Vagina (tissue), 2 donors: ENCODE measurements at regions not wholly inside any gene's neighbourhood (a gene's known extent, or its start where the extent isn't known, plus 50 kb on each side); places are given as distances from the start of the nearest gene placed in this dataset.

Experiments used
- DNase-seq, 2 donors: peaks; one replicate each; pipeline ENCODE4 v3.0.0-alpha.2; 2017; ENCODE audit errors: extremely low spot score in 2 of 2
- H3K27ac ChIP-seq: fragments of 200-600 bp; sonication (generic); one replicate; pipeline ENCODE4 v1.5.1; 2019
- H3K27me3 ChIP-seq: fragments of 200-600 bp; sonication (generic); one replicate; pipeline ENCODE4 v1.5.1; 2019
- H3K36me3 ChIP-seq, 2 donors: fragments of 200-600 bp; sonication (generic); one replicate each; pipeline ENCODE4 v1.5.1; 2017 to 2019
- H3K4me1 ChIP-seq: fragments of 200-600 bp; sonication (generic); one replicate; pipeline ENCODE4 v1.5.1; 2019
- H3K4me3 ChIP-seq, 2 donors: fragments of 200-600 bp; sonication (generic); 1 replicate in 1 of 2; 2 replicates in 1 of 2; pipeline ENCODE4 v1.5.1; 2016 to 2019
- H3K9me3 ChIP-seq: fragments of 200-600 bp; sonication (generic); one replicate; pipeline ENCODE4 v1.5.1; 2019
- POLR2A ChIP-seq, 2 donors: fragments of 450-650 bp; IDR thresholded peaks; one replicate each; pipeline ENCODE4 v1.6.1; 2017; ENCODE audit warnings: antibody characterized with exemption in 2 of 2, mild to moderate bottlenecking in 2 of 2, moderate library complexity in 2 of 2
- POLR2AphosphoS5 ChIP-seq, 2 donors: sonication (generic); formaldehyde crosslinking; IDR thresholded peaks; one replicate each; pipeline ENCODE4 v1.9.0; 2017; ENCODE audit warnings: antibody characterized with exemption in 2 of 2, mild to moderate bottlenecking in 2 of 2, low read depth in 1 of 2; ENCODE audit not compliant: insufficient read depth in 1 of 2
- intact Hi-C: fragments of 100-400 bp; cut with DNase I; formaldehyde crosslinking; loops from one replicate; pipeline ENCODE4 v1.15.1; 2023
- TF ChIP-seq, protein P1 (sequence below), 3 experiments: fragments of 450-650 bp in 2 of 3; fragments of 200-600 bp in 1 of 3; sonication (generic) in 1 of 3; IDR thresholded peaks; one replicate each; pipeline ENCODE4 v1.5.1; 2017 to 2019; ENCODE audit warnings: antibody characterized with exemption in 3 of 3, mild to moderate bottlenecking in 2 of 3, moderate library complexity in 2 of 3

DNA sequence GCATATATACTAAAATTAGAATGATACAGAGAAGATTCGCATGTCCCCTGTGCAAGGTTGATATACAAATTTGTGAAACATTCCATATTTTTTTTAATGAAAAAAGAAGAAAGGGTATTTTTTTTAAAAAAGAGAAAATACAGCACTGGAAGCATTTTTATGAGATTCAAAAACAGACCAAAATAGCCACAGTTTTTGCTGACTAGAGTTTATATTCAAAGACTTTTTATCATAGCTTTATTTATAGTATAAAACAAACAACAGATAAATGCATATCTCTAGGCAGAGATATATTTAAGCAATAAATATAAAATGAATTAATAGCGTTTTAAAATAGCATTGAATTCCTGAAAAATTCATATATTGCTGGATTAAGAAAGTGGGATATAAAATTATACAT lies 436.5 kb upstream of the ACVR2A start:
- no peaks in the 10 kb centered on the region for H3K9me3 ChIP-seq
- TF ChIP-seq POLR2AphosphoS5 (IDR thresholded peaks at IDR 0.05; ENCODE audit: insufficient read depth in 1 of 2, low read depth in 1 of 2) (no peak), POLR2A (IDR thresholded peaks at IDR 0.05) (no peak)
- TF ChIP-seq, protein P1, sequence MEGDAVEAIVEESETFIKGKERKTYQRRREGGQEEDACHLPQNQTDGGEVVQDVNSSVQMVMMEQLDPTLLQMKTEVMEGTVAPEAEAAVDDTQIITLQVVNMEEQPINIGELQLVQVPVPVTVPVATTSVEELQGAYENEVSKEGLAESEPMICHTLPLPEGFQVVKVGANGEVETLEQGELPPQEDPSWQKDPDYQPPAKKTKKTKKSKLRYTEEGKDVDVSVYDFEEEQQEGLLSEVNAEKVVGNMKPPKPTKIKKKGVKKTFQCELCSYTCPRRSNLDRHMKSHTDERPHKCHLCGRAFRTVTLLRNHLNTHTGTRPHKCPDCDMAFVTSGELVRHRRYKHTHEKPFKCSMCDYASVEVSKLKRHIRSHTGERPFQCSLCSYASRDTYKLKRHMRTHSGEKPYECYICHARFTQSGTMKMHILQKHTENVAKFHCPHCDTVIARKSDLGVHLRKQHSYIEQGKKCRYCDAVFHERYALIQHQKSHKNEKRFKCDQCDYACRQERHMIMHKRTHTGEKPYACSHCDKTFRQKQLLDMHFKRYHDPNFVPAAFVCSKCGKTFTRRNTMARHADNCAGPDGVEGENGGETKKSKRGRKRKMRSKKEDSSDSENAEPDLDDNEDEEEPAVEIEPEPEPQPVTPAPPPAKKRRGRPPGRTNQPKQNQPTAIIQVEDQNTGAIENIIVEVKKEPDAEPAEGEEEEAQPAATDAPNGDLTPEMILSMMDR (IDR thresholded peaks at IDR 0.05), result no peak
- DNase-seq, result no peak
- H3K4me3 ChIP-seq, result no peak overlapping the region
- H3K27me3 ChIP-seq, result no peaks in the 10 kb centered on the region
- intact Hi-C loops, result no loop called here
- H3K36me3 ChIP-seq, result no peaks in the 10 kb centered on the region
- H3K4me1 ChIP-seq, result no peaks in the 10 kb centered on the region
- H3K27ac ChIP-seq, result no peak overlapping the region

- no peaks in the 10 kb centered on the region for H3K9me3 ChIP-seq
- TF ChIP-seq POLR2AphosphoS5 (IDR thresholded peaks at IDR 0.05; ENCODE audit: insufficient read depth in 1 of 2, low read depth in 1 of 2), result no peak
- no peak overlapping the region for H3K4me3 ChIP-seq
- H3K4me1 ChIP-seq, result no peaks in the 10 kb centered on the region
- intact Hi-C loops, result no loop called here
- H3K27me3 ChIP-seq, result no peaks in the 10 kb centered on the region
- DNase-seq, result no peak
- no peaks in the 10 kb centered on the region for H3K36me3 ChIP-seq
- H3K27ac ChIP-seq, result no peak overlapping the region
Measured at GRCh38 chr2:147405651-147406050, 439.2 kb upstream of the ACVR2A start.

DNA sequence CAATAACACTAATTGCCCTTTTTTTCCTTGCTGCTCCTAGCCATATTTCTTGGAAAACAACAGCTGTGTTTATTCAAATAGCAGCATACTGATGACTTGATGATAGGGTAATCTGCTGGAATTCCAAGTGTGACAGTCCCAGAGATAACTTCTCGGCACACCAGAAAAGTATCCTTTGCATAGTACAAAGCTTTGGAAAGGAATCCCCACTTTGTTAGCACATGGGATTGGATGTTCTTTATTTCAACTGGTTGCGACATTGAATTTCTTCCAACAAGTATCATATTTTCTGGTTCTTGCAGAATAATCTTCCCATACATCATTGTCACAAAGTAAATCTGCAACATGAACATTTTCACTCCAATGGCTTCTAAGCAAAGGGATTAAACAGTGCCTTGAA lies 445.8 kb upstream of the ACVR2A start:
- Histone ChIP-seq H3K36me3 (no peaks in the 10 kb centered on the region), H3K27me3 (no peaks in the 10 kb centered on the region), H3K4me1 (no peaks in the 10 kb centered on the region), H3K4me3 (no peak overlapping the region), H3K9me3 (no peaks in the 10 kb centered on the region), H3K27ac (no peak overlapping the region)
- TF ChIP-seq, protein P1 (IDR thresholded peaks at IDR 0.05), result no peak
- TF ChIP-seq POLR2A (IDR thresholded peaks at IDR 0.05) (no peak), POLR2AphosphoS5 (IDR thresholded peaks at IDR 0.05; ENCODE audit: insufficient read depth in 1 of 2, low read depth in 1 of 2) (no peak)
- DNase-seq, result no peak
- intact Hi-C loops, result no loop called here

DNA sequence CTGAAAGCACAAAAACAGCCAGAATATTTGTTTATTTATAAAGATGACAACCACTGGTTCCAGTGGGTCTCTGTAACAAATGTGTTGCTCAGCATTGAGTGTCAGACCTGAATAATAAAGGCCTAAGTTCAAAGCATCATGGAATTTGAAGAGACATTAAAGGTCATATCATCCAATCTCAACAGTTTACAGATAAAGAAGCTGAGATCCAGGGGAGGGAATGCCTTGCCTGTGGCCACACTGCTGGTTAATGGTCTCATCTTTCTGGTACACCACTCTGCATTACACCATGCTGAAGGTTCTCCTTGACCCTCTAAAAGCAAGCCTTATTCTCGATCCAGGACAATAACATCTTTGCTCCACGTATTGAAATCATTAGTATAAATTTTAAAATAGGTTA lies 446.5 kb upstream of the ACVR2A start:
- intact Hi-C loops, result no loop called here
- Histone ChIP-seq H3K4me3 (no peak overlapping the region), H3K36me3 (no peaks in the 10 kb centered on the region), H3K4me1 (no peaks in the 10 kb centered on the region), H3K27me3 (no peaks in the 10 kb centered on the region), H3K9me3 (no peaks in the 10 kb centered on the region), H3K27ac (no peak overlapping the region)
- TF ChIP-seq, protein P1 (IDR thresholded peaks at IDR 0.05), result no peak
- TF ChIP-seq POLR2AphosphoS5 (IDR thresholded peaks at IDR 0.05; ENCODE audit: insufficient read depth in 1 of 2, low read depth in 1 of 2), result no peak
- TF ChIP-seq POLR2A (IDR thresholded peaks at IDR 0.05), result no peak
- no peak for DNase-seq

DNA sequence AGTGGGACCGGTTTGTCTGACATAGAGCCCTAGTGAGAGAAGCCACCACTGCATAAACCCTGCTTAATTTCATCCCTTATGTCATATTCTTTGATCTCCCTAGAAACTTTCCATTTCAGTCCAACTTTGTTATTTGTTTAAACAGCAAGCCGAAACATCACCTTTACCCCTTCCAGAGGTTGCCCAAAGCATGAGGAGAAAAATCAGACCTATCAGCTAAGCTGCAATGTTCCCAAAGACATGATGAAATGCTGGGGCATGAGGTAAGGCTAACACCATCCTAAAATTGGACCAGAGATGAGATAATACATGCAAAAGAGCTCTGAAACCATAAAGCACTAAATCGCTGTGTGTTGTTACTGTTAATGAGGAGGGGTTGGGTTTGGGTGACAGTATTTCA lies 447.9 kb upstream of the ACVR2A start:
- Histone ChIP-seq H3K27ac (no peak overlapping the region), H3K4me1 (no peaks in the 10 kb centered on the region), H3K27me3 (no peaks in the 10 kb centered on the region), H3K9me3 (no peaks in the 10 kb centered on the region), H3K36me3 (no peaks in the 10 kb centered on the region), H3K4me3 (no peak overlapping the region)
- intact Hi-C loops, result no loop called here
- DNase-seq, result no peak
- TF ChIP-seq POLR2AphosphoS5 (IDR thresholded peaks at IDR 0.05; ENCODE audit: insufficient read depth in 1 of 2, low read depth in 1 of 2), result no peak
- TF ChIP-seq POLR2A (IDR thresholded peaks at IDR 0.05), result no peak
- TF ChIP-seq, protein P1 (IDR thresholded peaks at IDR 0.05), result no peak
